GM13977 (cell line): ENCODE measurements at regions not wholly inside any gene's neighbourhood (a gene's known extent, or its start where the extent isn't known, plus 50 kb on each side); places are given as distances from the start of the nearest gene placed in this dataset.

Source experiments
- DNase-seq: peaks from one replicate; pipeline ENCODE4 v3.0.0; 2012; ENCODE audit warnings: low spot score
- in situ Hi-C: fragments of 300-500 bp; cut with MboI; formaldehyde crosslinking; loops from one replicate; pipeline ENCODE4 v1.12.0; 2022; ENCODE audit warnings: low sequenced_read_pairs, low pct_unique_long_range_greater_than_20kb, mixed read lengths, inconsistent platforms; ENCODE audit not compliant: unreplicated experiment
- TF ChIP-seq, protein P1 (sequence below): IDR thresholded peaks from 2 replicates; pipeline ENCODE4 v1.5.1; 2012; ENCODE audit warnings: mild to moderate bottlenecking, control low read depth; ENCODE audit not compliant: insufficient read depth; ENCODE audit errors: extremely low read depth, missing control alignments

DNA sequence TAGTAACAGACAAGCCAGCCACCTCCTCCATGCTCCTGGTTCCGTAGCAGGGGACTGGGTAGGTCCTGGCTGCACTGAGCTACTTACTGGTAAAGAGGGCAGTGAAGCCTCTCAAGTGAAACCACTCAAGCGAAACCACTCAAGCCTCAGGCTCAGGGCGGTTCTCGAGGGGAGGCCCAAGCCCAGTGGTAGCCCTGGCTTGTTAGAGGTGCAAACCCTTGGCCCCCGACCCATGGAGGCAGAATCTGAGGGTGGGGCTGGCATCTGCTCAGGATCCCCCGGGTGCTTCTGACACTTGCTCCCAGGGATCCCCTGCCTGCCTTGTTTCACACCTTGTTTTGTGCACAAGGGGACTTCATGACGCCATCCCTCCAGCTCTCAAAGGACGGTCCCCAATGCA is 76.5 kb upstream of the OLFM1 start:
- TF ChIP-seq, protein P1, sequence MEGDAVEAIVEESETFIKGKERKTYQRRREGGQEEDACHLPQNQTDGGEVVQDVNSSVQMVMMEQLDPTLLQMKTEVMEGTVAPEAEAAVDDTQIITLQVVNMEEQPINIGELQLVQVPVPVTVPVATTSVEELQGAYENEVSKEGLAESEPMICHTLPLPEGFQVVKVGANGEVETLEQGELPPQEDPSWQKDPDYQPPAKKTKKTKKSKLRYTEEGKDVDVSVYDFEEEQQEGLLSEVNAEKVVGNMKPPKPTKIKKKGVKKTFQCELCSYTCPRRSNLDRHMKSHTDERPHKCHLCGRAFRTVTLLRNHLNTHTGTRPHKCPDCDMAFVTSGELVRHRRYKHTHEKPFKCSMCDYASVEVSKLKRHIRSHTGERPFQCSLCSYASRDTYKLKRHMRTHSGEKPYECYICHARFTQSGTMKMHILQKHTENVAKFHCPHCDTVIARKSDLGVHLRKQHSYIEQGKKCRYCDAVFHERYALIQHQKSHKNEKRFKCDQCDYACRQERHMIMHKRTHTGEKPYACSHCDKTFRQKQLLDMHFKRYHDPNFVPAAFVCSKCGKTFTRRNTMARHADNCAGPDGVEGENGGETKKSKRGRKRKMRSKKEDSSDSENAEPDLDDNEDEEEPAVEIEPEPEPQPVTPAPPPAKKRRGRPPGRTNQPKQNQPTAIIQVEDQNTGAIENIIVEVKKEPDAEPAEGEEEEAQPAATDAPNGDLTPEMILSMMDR: no peak
- in situ Hi-C loops: no loop called here
- DNase-seq: no peak

GRCh38 chr9:135012166-135012565 is 75.3 kb upstream of the OLFM1 start:
- no peak for DNase-seq
- in situ Hi-C loops: no loop called here
- TF ChIP-seq, protein P1: no peak

DNA sequence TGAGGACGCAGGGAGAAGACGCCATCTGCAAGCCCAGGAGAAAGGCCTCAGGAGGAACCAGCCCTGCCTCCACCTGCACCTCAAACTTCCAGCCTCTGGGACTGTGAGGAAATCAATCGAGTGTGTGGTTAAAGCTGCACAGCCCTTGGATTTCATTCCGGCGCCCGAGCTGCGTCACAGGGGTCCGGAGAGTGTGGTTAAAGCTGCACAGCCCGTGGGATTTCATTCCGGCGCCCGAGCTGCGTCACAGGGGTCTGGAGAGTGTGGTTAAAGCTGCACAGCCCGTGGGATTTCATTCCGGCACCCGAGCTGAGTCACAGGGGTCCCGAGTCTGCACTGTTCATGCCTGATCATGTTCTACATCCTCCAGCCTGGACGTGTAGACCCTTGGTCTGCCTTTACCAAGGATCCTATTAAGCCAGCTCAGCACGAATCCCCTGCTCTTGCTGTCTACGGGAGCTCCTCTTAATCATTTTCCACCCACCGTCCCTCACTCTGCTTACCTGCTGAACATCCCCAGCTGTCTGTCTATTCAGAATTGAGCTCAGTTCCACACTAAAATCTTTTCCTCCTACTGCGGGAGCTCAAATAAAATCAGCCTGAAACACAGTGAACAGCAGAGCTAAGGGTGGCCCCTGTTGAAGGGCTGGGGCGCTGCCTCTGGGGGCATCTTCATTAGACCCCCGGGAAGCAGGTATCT is 73.0 kb upstream of the OLFM1 start:
- in situ Hi-C loops: no loop called here

GRCh38 chr9:135015096-135015495 is 72.4 kb upstream of the OLFM1 start:
- DNase-seq: no peak
- TF ChIP-seq, protein P1: no peak
- in situ Hi-C loops: no loop called here

More for the DNA sequence above, 73.0 kb upstream of the OLFM1 start:
- TF ChIP-seq, protein P1: no peak
- DNase-seq: no peak

GRCh38 chr9:135015565-135015964 is 71.9 kb upstream of the OLFM1 start:
- no peak for DNase-seq
- in situ Hi-C loops: no loop called here
- TF ChIP-seq, protein P1: no peak

- DNase-seq: no peak
- in situ Hi-C loops: no loop called here
- TF ChIP-seq, protein P1: no peak
Observed at GRCh38 chr9:135016037-135016640, 71.3 kb upstream of the OLFM1 start.
